Type B pancreatic cell (in vitro differentiated cells): ENCODE measurements at regions not wholly inside any gene's neighbourhood (a gene's known extent, or its start where the extent isn't known, plus 50 kb on each side); places are given as distances from the start of the nearest gene placed in this dataset.

Experiments used
- DNase-seq: peaks from one replicate; pipeline ENCODE4 v3.0.0; 2021; ENCODE audit warnings: mixed read lengths; ENCODE audit not compliant: unreplicated experiment; ENCODE audit errors: extremely low spot score
- H3K27ac Mint-ChIP-seq: 2 replicates; pipeline ENCODE4 v1.8.0; 2021; ENCODE audit warnings: mild to moderate bottlenecking, mixed read lengths
- H3K27me3 Mint-ChIP-seq: 2 replicates; pipeline ENCODE4 v1.8.0; 2021; ENCODE audit warnings: mixed read lengths
- H3K36me3 Mint-ChIP-seq: 2 replicates; pipeline ENCODE4 v1.8.0; 2021; ENCODE audit warnings: mixed read lengths
- H3K4me1 Mint-ChIP-seq: one replicate; pipeline ENCODE4 v1.8.0; 2021; ENCODE audit warnings: mixed read lengths; ENCODE audit not compliant: unreplicated experiment
- H3K4me3 Mint-ChIP-seq: 2 replicates; pipeline ENCODE4 v1.8.0; 2021; ENCODE audit warnings: mild to moderate bottlenecking, mixed read lengths
- H3K9me3 Mint-ChIP-seq: 2 replicates; pipeline ENCODE4 v1.8.0; 2021; ENCODE audit warnings: mixed read lengths
- TF ChIP-seq, protein P1 (sequence below): fragments of 200-600 bp; sonication (generic); conservative IDR thresholded peaks from 2 replicates; pipeline ENCODE4 v1.5.0; 2021; ENCODE audit warnings: antibody characterized with exemption, mild to moderate bottlenecking

GRCh38 chr3:84245789-84246188 is 713.0 kb upstream of the CADM2 start:
- Mint-ChIP-seq H3K4me1 (no peaks in the 10 kb centered on the region), H3K4me3 (no peak overlapping the region), H3K27me3 (no peaks in the 10 kb centered on the region), H3K27ac (no peak overlapping the region), H3K36me3 (no peaks in the 10 kb centered on the region), H3K9me3 (no peaks in the 10 kb centered on the region)
- no peak for DNase-seq
- TF ChIP-seq, protein P1, sequence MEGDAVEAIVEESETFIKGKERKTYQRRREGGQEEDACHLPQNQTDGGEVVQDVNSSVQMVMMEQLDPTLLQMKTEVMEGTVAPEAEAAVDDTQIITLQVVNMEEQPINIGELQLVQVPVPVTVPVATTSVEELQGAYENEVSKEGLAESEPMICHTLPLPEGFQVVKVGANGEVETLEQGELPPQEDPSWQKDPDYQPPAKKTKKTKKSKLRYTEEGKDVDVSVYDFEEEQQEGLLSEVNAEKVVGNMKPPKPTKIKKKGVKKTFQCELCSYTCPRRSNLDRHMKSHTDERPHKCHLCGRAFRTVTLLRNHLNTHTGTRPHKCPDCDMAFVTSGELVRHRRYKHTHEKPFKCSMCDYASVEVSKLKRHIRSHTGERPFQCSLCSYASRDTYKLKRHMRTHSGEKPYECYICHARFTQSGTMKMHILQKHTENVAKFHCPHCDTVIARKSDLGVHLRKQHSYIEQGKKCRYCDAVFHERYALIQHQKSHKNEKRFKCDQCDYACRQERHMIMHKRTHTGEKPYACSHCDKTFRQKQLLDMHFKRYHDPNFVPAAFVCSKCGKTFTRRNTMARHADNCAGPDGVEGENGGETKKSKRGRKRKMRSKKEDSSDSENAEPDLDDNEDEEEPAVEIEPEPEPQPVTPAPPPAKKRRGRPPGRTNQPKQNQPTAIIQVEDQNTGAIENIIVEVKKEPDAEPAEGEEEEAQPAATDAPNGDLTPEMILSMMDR, result no peak

DNA sequence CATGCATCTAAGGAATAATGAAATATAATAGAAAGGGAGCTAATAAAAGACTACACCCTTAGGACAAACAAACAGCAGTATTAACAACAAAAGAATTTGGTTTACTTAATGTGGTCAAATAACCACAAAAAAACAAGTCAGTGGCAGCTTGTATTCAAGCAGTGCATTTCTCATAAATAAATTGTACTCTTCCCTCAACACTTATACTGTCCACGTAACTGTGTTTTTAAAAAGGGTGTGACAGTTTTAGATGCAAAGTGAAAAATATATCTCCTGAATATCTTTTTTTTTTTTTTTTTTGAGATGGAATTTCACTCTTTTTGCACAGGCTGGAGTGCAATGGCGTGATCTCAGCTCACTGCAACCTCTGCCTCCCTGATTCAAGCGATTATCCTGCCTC is 698.2 kb upstream of the CADM2 start:
- Mint-ChIP-seq H3K27ac (no peak overlapping the region), H3K36me3 (no peaks in the 10 kb centered on the region), H3K27me3 (no peaks in the 10 kb centered on the region), H3K9me3 (no peaks in the 10 kb centered on the region), H3K4me3 (no peak overlapping the region), H3K4me1 (no peaks in the 10 kb centered on the region)
- TF ChIP-seq, protein P1, result no peak
- DNase-seq, result no peak

DNA sequence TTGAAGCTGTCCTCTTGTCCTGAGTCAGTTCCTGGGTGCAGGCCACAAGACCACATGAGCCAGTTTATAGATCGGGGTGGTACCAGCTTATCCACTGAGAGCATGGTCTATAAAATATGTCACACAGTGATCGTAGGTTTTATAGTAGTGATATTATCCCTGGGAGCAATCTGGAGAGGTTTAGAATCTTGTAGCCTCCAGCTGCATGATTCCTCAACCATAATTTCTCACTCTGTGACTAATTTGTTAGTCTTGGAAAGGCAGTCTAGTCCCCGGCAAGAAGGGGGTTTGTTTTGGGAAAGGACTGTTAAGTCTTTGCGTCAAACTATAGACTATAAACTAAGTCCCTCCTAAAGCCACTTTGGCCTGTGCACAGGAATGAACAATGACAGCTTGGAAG is 693.0 kb upstream of the CADM2 start:
- no peak overlapping the region for H3K27ac Mint-ChIP-seq
- H3K27me3 Mint-ChIP-seq, result no peaks in the 10 kb centered on the region
- no peaks in the 10 kb centered on the region for H3K4me1 Mint-ChIP-seq
- H3K36me3 Mint-ChIP-seq, result no peaks in the 10 kb centered on the region
- DNase-seq, result no peak
- no peak overlapping the region for H3K4me3 Mint-ChIP-seq
- H3K9me3 Mint-ChIP-seq, result peaks cover 5% of the 10 kb centered on the region
- TF ChIP-seq, protein P1, result no peak

- TF ChIP-seq, protein P1, result no peak
- no peaks in the 10 kb centered on the region for H3K27me3 Mint-ChIP-seq
- DNase-seq, result no peak
- no peaks in the 10 kb centered on the region for H3K36me3 Mint-ChIP-seq
- H3K4me1 Mint-ChIP-seq, result no peaks in the 10 kb centered on the region
- no peaks in the 10 kb centered on the region for H3K9me3 Mint-ChIP-seq
- H3K4me3 Mint-ChIP-seq, result no peak overlapping the region
- H3K27ac Mint-ChIP-seq, result no peak overlapping the region
Observed at GRCh38 chr3:84275532-84275931, 683.3 kb upstream of the CADM2 start.

DNA sequence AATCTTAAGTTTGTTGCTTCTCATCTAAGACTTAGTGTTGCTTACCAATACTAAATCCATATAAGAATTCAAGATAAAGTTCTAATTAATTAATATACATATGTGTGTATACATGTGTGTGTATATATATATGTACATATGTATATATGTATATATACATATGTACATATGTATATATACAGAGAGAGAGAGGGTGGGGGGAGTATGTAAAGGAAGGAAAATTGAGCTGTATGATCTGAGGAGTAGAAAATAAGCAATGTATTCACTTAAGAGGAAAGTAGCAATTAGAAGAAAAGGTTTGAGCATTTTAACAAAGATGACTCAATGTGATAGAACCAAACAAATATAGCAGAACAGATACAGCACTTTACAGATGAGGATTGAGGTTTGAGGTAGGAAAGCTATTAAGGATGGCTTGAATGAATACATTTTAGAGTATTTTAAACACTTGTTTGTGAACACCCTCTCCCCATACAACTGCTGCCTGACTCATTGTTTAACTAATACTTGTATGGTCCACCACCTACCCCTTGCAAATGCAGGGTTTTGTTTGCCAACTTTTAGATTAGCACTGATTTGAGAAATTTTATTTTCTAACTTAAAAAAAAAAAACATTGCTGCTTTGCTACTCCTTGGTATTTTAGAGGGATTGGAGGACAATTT is 681.1 kb upstream of the CADM2 start:
- no peak overlapping the region for H3K4me3 Mint-ChIP-seq
- TF ChIP-seq, protein P1, result no peak
- H3K4me1 Mint-ChIP-seq, result no peaks in the 10 kb centered on the region
- H3K27me3 Mint-ChIP-seq, result no peaks in the 10 kb centered on the region
- H3K36me3 Mint-ChIP-seq, result no peaks in the 10 kb centered on the region
- H3K27ac Mint-ChIP-seq, result no peak overlapping the region
- no peaks in the 10 kb centered on the region for H3K9me3 Mint-ChIP-seq
- no peak for DNase-seq

DNA sequence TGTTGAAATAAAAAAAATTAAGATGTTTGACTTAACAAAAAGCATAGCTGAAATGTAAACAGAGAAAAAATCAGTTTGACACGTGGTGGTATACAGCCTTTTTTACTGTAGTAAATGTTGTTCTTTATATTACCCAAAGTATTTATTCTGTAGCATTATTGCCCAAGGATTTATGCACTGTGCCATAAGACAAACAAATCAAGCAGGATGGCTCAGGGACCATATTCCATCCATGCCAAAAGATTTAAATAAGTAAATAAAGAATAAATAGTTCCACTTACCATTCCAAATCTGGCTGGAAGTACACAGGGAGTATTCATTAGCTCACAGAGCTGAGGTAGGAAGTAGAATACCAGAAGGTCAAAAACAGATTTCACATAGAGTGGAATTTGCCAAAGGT is 666.7 kb upstream of the CADM2 start:
- Mint-ChIP-seq H3K27me3 (no peaks in the 10 kb centered on the region), H3K4me3 (no peak overlapping the region), H3K27ac (no peak overlapping the region), H3K36me3 (no peaks in the 10 kb centered on the region), H3K4me1 (no peaks in the 10 kb centered on the region), H3K9me3 (no peaks in the 10 kb centered on the region)
- no peak for DNase-seq
- TF ChIP-seq, protein P1, result no peak
